RWPE1 (cell line): ENCODE measurements at regions not wholly inside any gene's neighbourhood (a gene's known extent, or its start where the extent isn't known, plus 50 kb on each side); places are given as distances from the start of the nearest gene placed in this dataset.

ENCODE experiments used
- CTCF ChIA-PET: fragments of 350-600 bp; sonication (Branson Sonifier 250); formaldehyde crosslinking; extraction: SDS; loops from one replicate; lab custom pipeline; 2021; lab: Yijun Ruan, JAX
- POLR2A ChIA-PET: fragments of 400-600 bp; formaldehyde crosslinking; extraction: SDS; loops from one replicate; lab custom pipeline; 2020; ENCODE audit warnings: antibody characterized with exemption; ENCODE audit not compliant: low non-redundant PET; lab: Yijun Ruan, JAX
- DNase-seq: peaks from one replicate; pipeline ENCODE4 v3.0.0; 2012; ENCODE audit warnings: low spot score
- H3K27ac ChIP-seq: fragments of 450-650 bp; 2 replicates; pipeline ENCODE4 v1.5.1; 2017
- CTCF ChIP-seq: fragments of 450-650 bp; conservative IDR thresholded peaks from 2 replicates; pipeline ENCODE4 v1.5.1; 2017; ENCODE audit warnings: low read depth, mild to moderate bottlenecking

- ChIA-PET CTCF (no interaction called here), POLR2A (no interaction called here)
- no peak for DNase-seq
- no peak for TF ChIP-seq CTCF
- no peak overlapping the region for H3K27ac ChIP-seq
Observed at GRCh38 chr13:44089452-44089851, 209.7 kb downstream of the LACC1 start.

GRCh38 chr13:44092078-44092970, 212.6 kb downstream of the LACC1 start:
- CTCF ChIA-PET: no interaction called here
- no peak overlapping the region for H3K27ac ChIP-seq
- POLR2A ChIA-PET: no interaction called here
- TF ChIP-seq CTCF: no peak
- no peak for DNase-seq

GRCh38 chr13:44093607-44094564, 214.2 kb downstream of the LACC1 start:
- no peak for TF ChIP-seq CTCF
- CTCF ChIA-PET: interaction anchor here (0.6 to 0.7 kb wide), 2 partner anchors 86 to 351 kb away, joined by 3 to 6 read pairs; no protein-coding TSS in a partner anchor
- POLR2A ChIA-PET: no interaction called here
- DNase-seq: no peak
- H3K27ac ChIP-seq: no peak overlapping the region

GRCh38 chr13:44096901-44097300, 217.2 kb downstream of the LACC1 start:
- DNase-seq: no peak
- CTCF ChIA-PET: interaction anchor here (0.5 to 0.6 kb wide), 2 partner anchors 339 to 450 kb away, joined by 3 to 4 read pairs; no protein-coding TSS in a partner anchor
- POLR2A ChIA-PET: no interaction called here
- TF ChIP-seq CTCF: no peak
- H3K27ac ChIP-seq: no peak overlapping the region

- no peak for DNase-seq
- ChIA-PET POLR2A (no interaction called here), CTCF (no interaction called here)
- no peak overlapping the region for H3K27ac ChIP-seq
- TF ChIP-seq CTCF: no peak
Observed at GRCh38 chr13:44098559-44098958, 218.9 kb downstream of the LACC1 start.
